ENCODE measurements at regions not wholly inside any gene's neighbourhood (a gene's known extent, or its start where the extent isn't known, plus 50 kb on each side); places are given as distances from the start of the nearest gene placed in this dataset.
"Not testable (repeated sequence)": the region's sequence is repeated elsewhere in the genome, so short reads cannot be mapped to it uniquely, and the experiment has no call there.

GRCh38 chr13:105758918-105759860 is 776.3 kb downstream of the EFNB2 start:
- no peak for DNase-seq

GRCh38 chr13:105740739-105741138 is 794.7 kb downstream of the EFNB2 start:
- no peak for DNase-seq

GRCh38 chr13:105737688-105738087 is 797.8 kb downstream of the EFNB2 start:
- DNase-seq: no peak

- no peak for DNase-seq
These were observed 800.2 kb downstream of the EFNB2 start for GRCh38 chr13:105735281-105735680.

GRCh38 chr13:105732806-105733529 is 802.5 kb downstream of the EFNB2 start:
- no peak for DNase-seq

GRCh38 chr13:105725887-105726286 is 809.6 kb downstream of the EFNB2 start:
- DNase-seq: no peak

- DNase-seq: no peak
These were observed 814.4 kb downstream of the EFNB2 start for GRCh38 chr13:105721016-105721415.

GRCh38 chr13:105719859-105720258 is 815.6 kb downstream of the EFNB2 start:
- no peak for DNase-seq

GRCh38 chr13:105709181-105709580 is 826.3 kb downstream of the EFNB2 start:
- DNase-seq: no peak

GRCh38 chr13:105703843-105704242 is 831.6 kb downstream of the EFNB2 start:
- no peak for DNase-seq

- DNase-seq: no peak
These were observed 833.0 kb downstream of the EFNB2 start for GRCh38 chr13:105702441-105702840.

GRCh38 chr13:105692769-105693168 is 842.7 kb downstream of the EFNB2 start:
- DNase-seq: no peak

- no peak for DNase-seq
These were observed 851.2 kb downstream of the EFNB2 start for GRCh38 chr13:105684216-105684615.

GRCh38 chr13:105679838-105680237 is 855.6 kb downstream of the EFNB2 start:
- no peak for DNase-seq

- DNase-seq: no peak
These were observed 857.4 kb downstream of the EFNB2 start for GRCh38 chr13:105678072-105678471.

- DNase-seq: no peak
These were observed 862.6 kb downstream of the EFNB2 start for GRCh38 chr13:105672881-105673280.

- DNase-seq: not testable (repeated sequence)
These were observed 864.3 kb downstream of the EFNB2 start for GRCh38 chr13:105671131-105671530.

- no peak for DNase-seq
These were observed 865.1 kb downstream of the EFNB2 start for GRCh38 chr13:105670179-105670990.

GRCh38 chr13:105665284-105665683 is 870.2 kb downstream of the EFNB2 start:
- DNase-seq: no peak

GRCh38 chr13:105663182-105663581 is 872.3 kb downstream of the EFNB2 start:
- DNase-seq: no peak

GRCh38 chr13:105660561-105660960 is 874.9 kb downstream of the EFNB2 start:
- DNase-seq: no peak

GRCh38 chr13:105658431-105658830 is 877.0 kb downstream of the EFNB2 start:
- no peak for DNase-seq

- no peak for DNase-seq
These were observed 880.4 kb downstream of the EFNB2 start for GRCh38 chr13:105655046-105655445.
